Glutamatergic neuron (in vitro differentiated cells): ENCODE measurements at regions not wholly inside any gene's neighbourhood (a gene's known extent, or its start where the extent isn't known, plus 50 kb on each side); places are given as distances from the start of the nearest gene placed in this dataset.

Experiments used
- DNase-seq: peaks from one replicate; pipeline ENCODE4 v3.0.0; 2022
- H3K27ac Mint-ChIP-seq: one replicate; pipeline ENCODE4 v1.8.0; 2020; ENCODE audit warnings: mild to moderate bottlenecking, mixed read lengths, inconsistent platforms; ENCODE audit not compliant: unreplicated experiment
- H3K27me3 Mint-ChIP-seq: one replicate; pipeline ENCODE4 v1.8.0; 2020; ENCODE audit warnings: mild to moderate bottlenecking, moderate library complexity, mixed read lengths, inconsistent platforms; ENCODE audit not compliant: unreplicated experiment
- H3K36me3 Mint-ChIP-seq: one replicate; pipeline ENCODE4 v1.8.0; 2020; ENCODE audit warnings: mild to moderate bottlenecking, mixed read lengths, inconsistent platforms; ENCODE audit not compliant: unreplicated experiment
- H3K4me1 Mint-ChIP-seq: one replicate; pipeline ENCODE4 v1.8.0; 2020; ENCODE audit warnings: mild to moderate bottlenecking, low read depth, mixed read lengths, inconsistent platforms; ENCODE audit not compliant: unreplicated experiment
- H3K4me3 Mint-ChIP-seq: one replicate; pipeline ENCODE4 v1.8.0; 2020; ENCODE audit warnings: mild to moderate bottlenecking, mixed read lengths, inconsistent platforms; ENCODE audit not compliant: unreplicated experiment
- H3K9me3 Mint-ChIP-seq: one replicate; pipeline ENCODE4 v1.8.0; 2020; ENCODE audit warnings: mild to moderate bottlenecking, moderate library complexity, mixed read lengths, inconsistent platforms; ENCODE audit not compliant: unreplicated experiment
- CTCF ChIP-seq: fragments of 200-600 bp; sonication (generic); IDR thresholded peaks from one replicate; pipeline ENCODE4 v1.5.0; 2021; ENCODE audit not compliant: partially characterized antibody, unreplicated experiment

GRCh38 chr6:20263059-20263458, 50.8 kb upstream of the MBOAT1 start:
- H3K4me1 Mint-ChIP-seq = no peaks in the 10 kb centered on the region
- no peak overlapping the region for H3K27ac Mint-ChIP-seq
- H3K9me3 Mint-ChIP-seq = peaks cover 1% of the 10 kb centered on the region
- no peak for TF ChIP-seq CTCF
- H3K36me3 Mint-ChIP-seq = no peaks in the 10 kb centered on the region
- H3K4me3 Mint-ChIP-seq = no peak overlapping the region
- H3K27me3 Mint-ChIP-seq = no peaks in the 10 kb centered on the region
- no peak for DNase-seq

- H3K27ac Mint-ChIP-seq = no peak overlapping the region
- DNase-seq = no peak
- TF ChIP-seq CTCF = no peak
- H3K27me3 Mint-ChIP-seq = no peaks in the 10 kb centered on the region
- H3K4me1 Mint-ChIP-seq = no peaks in the 10 kb centered on the region
- no peak overlapping the region for H3K4me3 Mint-ChIP-seq
- peaks cover 1% of the 10 kb centered on the region for H3K9me3 Mint-ChIP-seq
- no peaks in the 10 kb centered on the region for H3K36me3 Mint-ChIP-seq
Measured at GRCh38 chr6:20265842-20266241, 53.6 kb upstream of the MBOAT1 start.

- Mint-ChIP-seq H3K4me1 (no peaks in the 10 kb centered on the region), H3K36me3 (no peaks in the 10 kb centered on the region), H3K9me3 (peaks cover 1% of the 10 kb centered on the region), H3K4me3 (no peak overlapping the region), H3K27me3 (no peaks in the 10 kb centered on the region), H3K27ac (no peak overlapping the region)
- no peak for DNase-seq
- no peak for TF ChIP-seq CTCF
Measured at GRCh38 chr6:20266851-20267608, 54.8 kb upstream of the MBOAT1 start.

GRCh38 chr6:20269181-20269580, 56.9 kb upstream of the MBOAT1 start:
- no peak for TF ChIP-seq CTCF
- H3K4me3 Mint-ChIP-seq = no peak overlapping the region
- no peaks in the 10 kb centered on the region for H3K27me3 Mint-ChIP-seq
- H3K36me3 Mint-ChIP-seq = no peaks in the 10 kb centered on the region
- H3K9me3 Mint-ChIP-seq = peaks cover 1% of the 10 kb centered on the region
- no peaks in the 10 kb centered on the region for H3K4me1 Mint-ChIP-seq
- DNase-seq = no peak
- no peak overlapping the region for H3K27ac Mint-ChIP-seq

GRCh38 chr6:20271818-20272217, 59.5 kb upstream of the MBOAT1 start:
- no peak for DNase-seq
- Mint-ChIP-seq H3K27me3 (no peaks in the 10 kb centered on the region), H3K4me3 (no peak overlapping the region)

More at GRCh38 chr6:20271818-20272217, 59.5 kb upstream of the MBOAT1 start:
- no peaks in the 10 kb centered on the region for H3K36me3 Mint-ChIP-seq
- H3K4me1 Mint-ChIP-seq = no peaks in the 10 kb centered on the region
- no peak overlapping the region for H3K27ac Mint-ChIP-seq
- no peak for TF ChIP-seq CTCF
- no peaks in the 10 kb centered on the region for H3K9me3 Mint-ChIP-seq
